AG04450 (cell line): ENCODE measurements at regions not wholly inside any gene's neighbourhood (a gene's known extent, or its start where the extent isn't known, plus 50 kb on each side); places are given as distances from the start of the nearest gene placed in this dataset.

Experiments
- CTCF ChIA-PET: fragments of 300-600, 350-600 bp; formaldehyde crosslinking; extraction: SDS; loops from one replicate; lab custom pipeline; 2022; ENCODE audit warnings: antibody characterized with exemption, inconsistent platforms; lab: Charles Lee
- POLR2A ChIA-PET: fragments of 350-600 bp; formaldehyde crosslinking; extraction: SDS; loops from one replicate; lab custom pipeline; 2021; ENCODE audit warnings: antibody characterized with exemption, inconsistent platforms; lab: Yijun Ruan, JAX
- DNase-seq: peaks from one replicate; pipeline ENCODE4 v3.0.0-alpha.2; 2011; ENCODE audit warnings: low read depth, low spot score
- H3K27ac ChIP-seq: one replicate; pipeline ENCODE4 v1.5.1; 2012; ENCODE audit warnings: low read depth, low read length, control low read depth
- H3K27me3 ChIP-seq: one replicate; pipeline ENCODE4 v1.6.0; 2012; ENCODE audit warnings: low read length; ENCODE audit not compliant: control insufficient read depth, insufficient read depth
- H3K4me3 ChIP-seq: 2 replicates; pipeline ENCODE4 v1.5.1; 2011; ENCODE audit warnings: mild to moderate bottlenecking, low read depth, low read length, control low read depth
- H3K9me3 ChIP-seq: 2 replicates; pipeline ENCODE4 v1.5.1; 2012; ENCODE audit warnings: low read length; ENCODE audit not compliant: control insufficient read depth, insufficient read depth
- TF ChIP-seq, protein P1 (sequence below): IDR thresholded peaks from 2 replicates; pipeline ENCODE4 v1.5.1; 2011; ENCODE audit warnings: low read depth, low read length, control low read depth, inconsistent platforms

GRCh38 chr16:72264771-72265170 is 92.8 kb upstream of the PMFBP1 start:
- Histone ChIP-seq H3K4me3 (no peak overlapping the region), H3K27ac (no peak overlapping the region), H3K9me3 (no peaks in the 10 kb centered on the region), H3K27me3 (no peaks in the 10 kb centered on the region)
- TF ChIP-seq, protein P1, sequence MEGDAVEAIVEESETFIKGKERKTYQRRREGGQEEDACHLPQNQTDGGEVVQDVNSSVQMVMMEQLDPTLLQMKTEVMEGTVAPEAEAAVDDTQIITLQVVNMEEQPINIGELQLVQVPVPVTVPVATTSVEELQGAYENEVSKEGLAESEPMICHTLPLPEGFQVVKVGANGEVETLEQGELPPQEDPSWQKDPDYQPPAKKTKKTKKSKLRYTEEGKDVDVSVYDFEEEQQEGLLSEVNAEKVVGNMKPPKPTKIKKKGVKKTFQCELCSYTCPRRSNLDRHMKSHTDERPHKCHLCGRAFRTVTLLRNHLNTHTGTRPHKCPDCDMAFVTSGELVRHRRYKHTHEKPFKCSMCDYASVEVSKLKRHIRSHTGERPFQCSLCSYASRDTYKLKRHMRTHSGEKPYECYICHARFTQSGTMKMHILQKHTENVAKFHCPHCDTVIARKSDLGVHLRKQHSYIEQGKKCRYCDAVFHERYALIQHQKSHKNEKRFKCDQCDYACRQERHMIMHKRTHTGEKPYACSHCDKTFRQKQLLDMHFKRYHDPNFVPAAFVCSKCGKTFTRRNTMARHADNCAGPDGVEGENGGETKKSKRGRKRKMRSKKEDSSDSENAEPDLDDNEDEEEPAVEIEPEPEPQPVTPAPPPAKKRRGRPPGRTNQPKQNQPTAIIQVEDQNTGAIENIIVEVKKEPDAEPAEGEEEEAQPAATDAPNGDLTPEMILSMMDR: no peak
- POLR2A ChIA-PET: no interaction called here
- no peak for DNase-seq
- CTCF ChIA-PET: no interaction called here

DNA sequence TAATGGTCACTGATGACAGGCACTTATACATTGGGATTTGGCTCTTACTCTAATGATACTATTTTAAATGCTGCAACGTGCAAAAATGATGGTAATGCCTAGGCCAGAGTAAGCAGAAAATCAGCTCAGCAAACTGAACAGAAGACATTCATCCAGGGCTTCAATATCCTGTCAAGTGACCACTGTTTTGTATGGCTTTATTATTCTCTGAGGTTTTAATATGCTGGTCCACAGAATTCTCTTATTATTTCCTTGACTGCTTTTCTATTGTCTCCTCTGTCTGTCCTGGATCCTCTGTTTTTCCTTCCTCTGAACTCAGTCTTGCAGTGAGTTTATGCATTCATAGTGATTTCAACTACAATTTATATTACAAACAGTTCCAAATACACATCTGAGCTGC is 90.8 kb upstream of the PMFBP1 start:
- POLR2A ChIA-PET: no interaction called here
- H3K9me3 ChIP-seq: no peaks in the 10 kb centered on the region

GRCh38 chr16:72261127-72261526 is 89.2 kb upstream of the PMFBP1 start:
- Histone ChIP-seq H3K27ac (no peak overlapping the region), H3K27me3 (no peaks in the 10 kb centered on the region), H3K4me3 (no peak overlapping the region), H3K9me3 (no peaks in the 10 kb centered on the region)
- TF ChIP-seq, protein P1: no peak
- no peak for DNase-seq
- ChIA-PET POLR2A (no interaction called here), CTCF (interaction anchor here (1.7 kb wide), 1 partner anchor 206 kb away, joined by 4 read pairs; no protein-coding TSS in a partner anchor)

More for the DNA sequence above, 90.8 kb upstream of the PMFBP1 start:
- CTCF ChIA-PET: no interaction called here
- Histone ChIP-seq H3K4me3 (no peak overlapping the region), H3K27ac (no peak overlapping the region), H3K27me3 (no peaks in the 10 kb centered on the region)
- no peak for DNase-seq
- TF ChIP-seq, protein P1: no peak

- POLR2A ChIA-PET: no interaction called here
- H3K9me3 ChIP-seq: no peaks in the 10 kb centered on the region
- no peak overlapping the region for H3K27ac ChIP-seq
- TF ChIP-seq, protein P1: no peak
- H3K4me3 ChIP-seq: no peak overlapping the region
- CTCF ChIA-PET: no interaction called here
- no peaks in the 10 kb centered on the region for H3K27me3 ChIP-seq
- peak; percentile 6 for DNase-seq
Observed at GRCh38 chr16:72256398-72257066, 84.6 kb upstream of the PMFBP1 start.

GRCh38 chr16:72255786-72256185 is 83.8 kb upstream of the PMFBP1 start:
- no peaks in the 10 kb centered on the region for H3K9me3 ChIP-seq
- TF ChIP-seq, protein P1: no peak
- DNase-seq: no peak
- POLR2A ChIA-PET: no interaction called here
- H3K27ac ChIP-seq: no peak overlapping the region
- no peaks in the 10 kb centered on the region for H3K27me3 ChIP-seq
- no peak overlapping the region for H3K4me3 ChIP-seq
- CTCF ChIA-PET: no interaction called here
